HEK293 (cell line): ENCODE measurements at regions not wholly inside any gene's neighbourhood (a gene's known extent, or its start where the extent isn't known, plus 50 kb on each side); places are given as distances from the start of the nearest gene placed in this dataset.

Experiments used
- CTCF ChIA-PET: fragments of 350-600 bp; formaldehyde crosslinking; extraction: SDS; loops from one replicate; lab custom pipeline; 2021; ENCODE audit warnings: antibody characterized with exemption; lab: Yijun Ruan, JAX
- POLR2A ChIA-PET: fragments of 300-600 bp; formaldehyde crosslinking; extraction: SDS; loops from one replicate; lab custom pipeline; 2020; ENCODE audit warnings: antibody characterized with exemption, inconsistent platforms; lab: Yijun Ruan, JAX
- H3K27ac ChIP-seq: fragments of 200-500 bp; sonication (Bioruptor generic); 2 replicates; pipeline ENCODE4 v1.5.1; 2014; ENCODE audit warnings: low read depth, low read length, control low read depth, inconsistent platforms; ENCODE audit errors: extremely low read depth
- H3K36me3 ChIP-seq, 2 experiments: fragments of 200-500 bp in 1 of 2; sonication (Bioruptor generic) in 1 of 2; 1 replicate in 1 of 2; 2 replicates in 1 of 2; pipeline ENCODE4 v1.5.1; 2014 to 2017; ENCODE audit warnings: inconsistent platforms in 2 of 2, low read length in 2 of 2; ENCODE audit not compliant: control insufficient read depth in 2 of 2, insufficient read depth in 1 of 2
- H3K4me1 ChIP-seq: fragments of 200-500 bp; sonication (Bioruptor generic); 2 replicates; pipeline ENCODE4 v1.5.1; 2014; ENCODE audit warnings: mild to moderate bottlenecking, low read length, inconsistent platforms; ENCODE audit not compliant: control insufficient read depth, insufficient read depth
- H3K4me3 ChIP-seq: 2 replicates; pipeline ENCODE4 v1.5.1; 2011; ENCODE audit warnings: low read depth, mild to moderate bottlenecking, control low read depth, low read length, moderate library complexity
- H3K9me3 ChIP-seq: fragments of 200-500 bp; sonication (Bioruptor generic); 2 replicates; pipeline ENCODE4 v1.5.1; 2014; ENCODE audit warnings: low read depth, low read length, inconsistent platforms; ENCODE audit not compliant: control insufficient read depth, insufficient read depth
- BCL11A ChIP-seq: fragments of 450-650 bp; formaldehyde crosslinking; IDR thresholded peaks from 2 replicates; pipeline ENCODE4 v1.5.1; 2016; ENCODE audit warnings: low read depth, missing biosample characterization, missing genetic modification characterization
- GFI1B ChIP-seq: fragments of 450-650 bp; formaldehyde crosslinking; IDR thresholded peaks from 2 replicates; pipeline ENCODE4 v1.5.1; 2016; ENCODE audit warnings: missing biosample characterization, missing genetic modification characterization
- GLI4 ChIP-seq: fragments of 450-650 bp; formaldehyde crosslinking; IDR thresholded peaks from 2 replicates; pipeline ENCODE4 v1.5.1; 2016; ENCODE audit warnings: missing biosample characterization, missing genetic modification characterization
- GLIS1 ChIP-seq: fragments of 450-650 bp; formaldehyde crosslinking; IDR thresholded peaks from 2 replicates; pipeline ENCODE4 v1.5.1; 2016; ENCODE audit warnings: missing biosample characterization, missing genetic modification characterization
- GLIS2 ChIP-seq: fragments of 450-650 bp; formaldehyde crosslinking; IDR thresholded peaks from 2 replicates; pipeline ENCODE4 v1.5.1; 2016; ENCODE audit warnings: missing biosample characterization, missing genetic modification characterization
- KLF16 ChIP-seq: fragments of 450-650 bp; formaldehyde crosslinking; IDR thresholded peaks from 2 replicates; pipeline ENCODE4 v1.5.1; 2017; ENCODE audit warnings: missing biosample characterization, missing genetic modification characterization
- KLF8 ChIP-seq: fragments of 450-650 bp; formaldehyde crosslinking; IDR thresholded peaks from 2 replicates; pipeline ENCODE4 v1.5.1; 2016; ENCODE audit warnings: missing biosample characterization, missing genetic modification characterization
- KLF9 ChIP-seq: fragments of 450-650 bp; formaldehyde crosslinking; IDR thresholded peaks from 2 replicates; pipeline ENCODE4 v1.5.1; 2016; ENCODE audit warnings: missing biosample characterization, missing genetic modification characterization, low read depth
- MZF1 ChIP-seq: fragments of 450-650 bp; formaldehyde crosslinking; IDR thresholded peaks from 2 replicates; pipeline ENCODE4 v1.5.1; 2017; ENCODE audit warnings: missing biosample characterization, missing genetic modification characterization, borderline replicate concordance
- OSR2 ChIP-seq: fragments of 450-650 bp; formaldehyde crosslinking; IDR thresholded peaks from 2 replicates; pipeline ENCODE4 v1.5.1; 2016; ENCODE audit warnings: missing biosample characterization, missing genetic modification characterization
- RBAK ChIP-seq: fragments of 450-650 bp; formaldehyde crosslinking; IDR thresholded peaks from 2 replicates; pipeline ENCODE4 v1.5.1; 2016; ENCODE audit warnings: missing biosample characterization, missing genetic modification characterization
- SP2 ChIP-seq: fragments of 450-650 bp; formaldehyde crosslinking; IDR thresholded peaks from 2 replicates; pipeline ENCODE4 v1.5.1; 2016; ENCODE audit warnings: missing biosample characterization, missing genetic modification characterization
- SP3 ChIP-seq: fragments of 450-650 bp; formaldehyde crosslinking; IDR thresholded peaks from 2 replicates; pipeline ENCODE4 v1.5.1; 2016; ENCODE audit warnings: missing biosample characterization, missing genetic modification characterization
- ZBTB49 ChIP-seq: fragments of 450-650 bp; formaldehyde crosslinking; IDR thresholded peaks from 2 replicates; pipeline ENCODE4 v1.5.1; 2016; ENCODE audit warnings: missing biosample characterization, missing genetic modification characterization, low read depth
- ZBTB8A ChIP-seq: fragments of 450-650 bp; formaldehyde crosslinking; IDR thresholded peaks from 2 replicates; pipeline ENCODE4 v1.5.1; 2016; ENCODE audit warnings: missing biosample characterization, missing genetic modification characterization
- ZFP41 ChIP-seq: fragments of 450-650 bp; formaldehyde crosslinking; IDR thresholded peaks from 2 replicates; pipeline ENCODE4 v1.5.1; 2016; ENCODE audit warnings: missing biosample characterization, missing genetic modification characterization, borderline replicate concordance
- ZNF138 ChIP-seq: fragments of 450-650 bp; formaldehyde crosslinking; IDR thresholded peaks from 2 replicates; pipeline ENCODE4 v1.5.1; 2016; ENCODE audit warnings: missing biosample characterization, missing genetic modification characterization, borderline replicate concordance
- ZNF146 ChIP-seq: fragments of 450-650 bp; formaldehyde crosslinking; IDR thresholded peaks from 2 replicates; pipeline ENCODE4 v1.5.1; 2016; ENCODE audit warnings: missing biosample characterization, missing genetic modification characterization
- ZNF157 ChIP-seq: fragments of 450-650 bp; formaldehyde crosslinking; IDR thresholded peaks from 2 replicates; pipeline ENCODE4 v1.5.1; 2016; ENCODE audit warnings: missing biosample characterization, missing genetic modification characterization
- ZNF174 ChIP-seq: fragments of 450-650 bp; formaldehyde crosslinking; IDR thresholded peaks from 2 replicates; pipeline ENCODE4 v1.5.0; 2017; ENCODE audit warnings: missing biosample characterization, mild to moderate bottlenecking, missing genetic modification characterization
- ZNF223 ChIP-seq: fragments of 450-650 bp; formaldehyde crosslinking; IDR thresholded peaks from 2 replicates; pipeline ENCODE4 v1.5.1; 2016; ENCODE audit warnings: missing biosample characterization, missing genetic modification characterization
- ZNF24 ChIP-seq: fragments of 450-650 bp; formaldehyde crosslinking; IDR thresholded peaks from 2 replicates; pipeline ENCODE4 v1.5.1; 2016; ENCODE audit warnings: missing biosample characterization, missing genetic modification characterization
- ZNF324 ChIP-seq: fragments of 450-650 bp; formaldehyde crosslinking; IDR thresholded peaks from 2 replicates; pipeline ENCODE4 v1.5.1; 2016; ENCODE audit warnings: missing biosample characterization, missing genetic modification characterization
- ZNF341 ChIP-seq: fragments of 450-650 bp; formaldehyde crosslinking; IDR thresholded peaks from 2 replicates; pipeline ENCODE4; 2016; ENCODE audit warnings: low read depth, missing biosample characterization, missing genetic modification characterization
- ZNF354C ChIP-seq: fragments of 450-650 bp; formaldehyde crosslinking; IDR thresholded peaks from 2 replicates; pipeline ENCODE4 v1.5.1; 2016; ENCODE audit warnings: missing biosample characterization, missing genetic modification characterization, low read depth, borderline replicate concordance
- ZNF404 ChIP-seq: fragments of 450-650 bp; formaldehyde crosslinking; IDR thresholded peaks from 2 replicates; pipeline ENCODE4 v1.5.1; 2017; ENCODE audit warnings: missing biosample characterization, missing genetic modification characterization
- ZNF521 ChIP-seq: fragments of 450-650 bp; formaldehyde crosslinking; IDR thresholded peaks from 2 replicates; pipeline ENCODE4 v1.5.1; 2017; ENCODE audit warnings: missing biosample characterization, mild to moderate bottlenecking, missing genetic modification characterization
- ZNF548 ChIP-seq: fragments of 450-650 bp; formaldehyde crosslinking; IDR thresholded peaks from 2 replicates; pipeline ENCODE4 v1.5.1; 2016; ENCODE audit warnings: missing biosample characterization, missing genetic modification characterization
- ZNF549 ChIP-seq: fragments of 450-650 bp; IDR thresholded peaks from 2 replicates; pipeline ENCODE4 v1.5.1; 2018; ENCODE audit warnings: missing biosample characterization, missing genetic modification characterization, mild to moderate bottlenecking, inconsistent platforms, moderate library complexity
- ZNF639 ChIP-seq: fragments of 450-650 bp; formaldehyde crosslinking; IDR thresholded peaks from 2 replicates; pipeline ENCODE4 v1.5.1; 2016; ENCODE audit warnings: missing biosample characterization, missing genetic modification characterization
- ZNF654 ChIP-seq: fragments of 450-650 bp; formaldehyde crosslinking; IDR thresholded peaks from 2 replicates; pipeline ENCODE4 v1.5.1; 2016; ENCODE audit warnings: low read depth, missing biosample characterization, missing genetic modification characterization
- ZNF677 ChIP-seq: fragments of 450-650 bp; IDR thresholded peaks from 2 replicates; pipeline ENCODE4 v1.5.0; 2018; ENCODE audit warnings: missing biosample characterization, mild to moderate bottlenecking, missing genetic modification characterization, moderate library complexity
- ZNF747 ChIP-seq: fragments of 450-650 bp; formaldehyde crosslinking; IDR thresholded peaks from 2 replicates; pipeline ENCODE4 v1.5.1; 2016; ENCODE audit warnings: missing biosample characterization, missing genetic modification characterization
- ZNF785 ChIP-seq: fragments of 450-650 bp; formaldehyde crosslinking; IDR thresholded peaks from 2 replicates; pipeline ENCODE4 v1.5.1; 2016; ENCODE audit warnings: missing biosample characterization, missing genetic modification characterization
- TF ChIP-seq, protein P1 (sequence below): fragments of 450-650 bp; formaldehyde crosslinking; IDR thresholded peaks from 2 replicates; pipeline ENCODE4 v1.5.1; 2016; ENCODE audit warnings: missing biosample characterization, missing genetic modification characterization, low read depth
- TF ChIP-seq, protein P2 (sequence below): fragments of 450-650 bp; formaldehyde crosslinking; IDR thresholded peaks from 2 replicates; pipeline ENCODE4 v1.5.1; 2016; ENCODE audit warnings: missing biosample characterization, missing genetic modification characterization

DNA sequence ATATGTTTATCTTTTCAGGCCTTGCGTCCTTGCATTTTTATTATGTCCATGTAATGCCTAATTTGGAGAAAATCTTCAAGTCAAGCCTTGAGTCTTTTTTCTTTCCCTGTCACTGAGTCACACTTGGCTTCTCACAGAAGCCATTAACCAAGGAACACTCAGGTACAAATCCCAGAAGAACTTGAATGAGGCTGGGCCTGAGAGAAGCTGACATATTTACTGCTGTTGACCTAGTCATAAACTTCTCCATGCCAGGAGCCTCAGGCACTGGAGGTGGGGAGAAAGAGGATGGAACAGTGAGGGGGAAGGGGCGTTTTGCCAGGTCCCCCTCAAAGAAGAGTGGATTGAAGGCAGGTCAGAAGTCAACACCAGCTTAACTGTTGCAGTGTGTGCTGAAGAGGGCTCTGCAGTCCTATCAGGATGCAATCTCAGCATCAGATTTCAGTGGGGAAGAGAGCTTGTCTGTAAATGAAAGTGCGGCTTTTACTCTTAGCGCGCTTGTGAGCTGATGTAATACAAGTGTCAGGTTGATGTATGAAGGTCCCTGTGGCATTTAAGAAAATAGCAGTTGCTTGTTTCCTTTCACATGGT is 526.0 kb downstream of the ETS1 start (continued):
- 0 out of 2 replicates have a peak, but pooled peaks have one; percentile 43 for TF ChIP-seq KLF9 (tag by site-specific recombination)
- no peak for TF ChIP-seq ZBTB49
- TF ChIP-seq GLIS2 (tag by site-specific recombination): peak; percentile 75
- no peak for TF ChIP-seq ZNF157
- TF ChIP-seq GLI4: no peak
- TF ChIP-seq ZFP41 (tag by site-specific recombination): no peak
- peak; percentile 74; the same call in 1 of the 2 replicates for TF ChIP-seq ZNF639 (tag by site-specific recombination)
- TF ChIP-seq ZNF521 (tag by site-specific recombination): no peak
- no peak for TF ChIP-seq ZNF747 (tag by site-specific recombination)
- TF ChIP-seq RBAK (tag by site-specific recombination): no peak
- peak; percentile 99 for TF ChIP-seq GLIS1 (tag by site-specific recombination)
- no peak for TF ChIP-seq ZNF354C (tag by site-specific recombination)
- 0 out of 2 replicates have a peak, but pooled peaks have one; percentile 24 for TF ChIP-seq ZBTB8A
- TF ChIP-seq KLF8 (tag by site-specific recombination): peak; percentile 78
- TF ChIP-seq ZNF24: peak; percentile 82
- TF ChIP-seq GFI1B: peak; percentile 96
- TF ChIP-seq SP2 (tag by site-specific recombination): no peak
- no peak for TF ChIP-seq ZNF138 (tag by site-specific recombination)
- TF ChIP-seq ZNF404 (tag by site-specific recombination): no peak
- peak; percentile 83; the same call in 1 of the 2 replicates for TF ChIP-seq ZNF324 (tag by site-specific recombination)
- 0 out of 2 replicates have a peak, but pooled peaks have one; percentile 23 for TF ChIP-seq KLF16 (tag by site-specific recombination)
- TF ChIP-seq ZNF341 (tag by site-specific recombination): peak; percentile 75
- TF ChIP-seq ZNF146: 0 out of 2 replicates have a peak, but pooled peaks have one; percentile 19
- TF ChIP-seq, all 188 proteins: peak for 68

- Histone ChIP-seq H3K27ac (no peak overlapping the region), H3K4me1 (peaks cover 3% of the 10 kb centered on the region)
- CTCF ChIA-PET: interaction anchor here (0.5 to 2.8 kb wide), 4 partner anchors 11 to 1752 kb away, joined by 3 to 20 read pairs (median 4); no protein-coding TSS in a partner anchor
- TF ChIP-seq ZNF174 (tag by site-specific recombination) (no peak), SP3 (no peak), ZNF654 (tag by site-specific recombination) (no peak), MZF1 (tag by site-specific recombination) (no peak), ZNF548 (no peak), OSR2 (no peak), ZNF549 (tag by site-specific recombination) (no peak), ZNF677 (tag by site-specific recombination) (no peak), BCL11A (no peak), ZNF223 (tag by site-specific recombination) (no peak), ZNF785 (no peak)
- TF ChIP-seq, protein P1, sequence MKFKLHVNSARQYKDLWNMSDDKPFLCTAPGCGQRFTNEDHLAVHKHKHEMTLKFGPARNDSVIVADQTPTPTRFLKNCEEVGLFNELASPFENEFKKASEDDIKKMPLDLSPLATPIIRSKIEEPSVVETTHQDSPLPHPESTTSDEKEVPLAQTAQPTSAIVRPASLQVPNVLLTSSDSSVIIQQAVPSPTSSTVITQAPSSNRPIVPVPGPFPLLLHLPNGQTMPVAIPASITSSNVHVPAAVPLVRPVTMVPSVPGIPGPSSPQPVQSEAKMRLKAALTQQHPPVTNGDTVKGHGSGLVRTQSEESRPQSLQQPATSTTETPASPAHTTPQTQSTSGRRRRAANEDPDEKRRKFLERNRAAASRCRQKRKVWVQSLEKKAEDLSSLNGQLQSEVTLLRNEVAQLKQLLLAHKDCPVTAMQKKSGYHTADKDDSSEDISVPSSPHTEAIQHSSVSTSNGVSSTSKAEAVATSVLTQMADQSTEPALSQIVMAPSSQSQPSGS (tag by site-specific recombination): no peak
- TF ChIP-seq, protein P2, sequence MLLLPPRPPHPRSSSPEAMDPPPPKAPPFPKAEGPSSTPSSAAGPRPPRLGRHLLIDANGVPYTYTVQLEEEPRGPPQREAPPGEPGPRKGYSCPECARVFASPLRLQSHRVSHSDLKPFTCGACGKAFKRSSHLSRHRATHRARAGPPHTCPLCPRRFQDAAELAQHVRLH (tag by site-specific recombination): no peak
These were observed 528.7 kb downstream of the ETS1 start for GRCh38 chr11:128058580-128059208.

More at GRCh38 chr11:128058580-128059208, 528.7 kb downstream of the ETS1 start:
- H3K4me3 ChIP-seq: no peak overlapping the region
- H3K9me3 ChIP-seq: no peaks in the 10 kb centered on the region
- no peaks in the 10 kb centered on the region for H3K36me3 ChIP-seq
- POLR2A ChIA-PET: no interaction called here
